ENCODE measurements at regions not wholly inside any gene's neighbourhood (a gene's known extent, or its start where the extent isn't known, plus 50 kb on each side); places are given as distances from the start of the nearest gene placed in this dataset.

DNA sequence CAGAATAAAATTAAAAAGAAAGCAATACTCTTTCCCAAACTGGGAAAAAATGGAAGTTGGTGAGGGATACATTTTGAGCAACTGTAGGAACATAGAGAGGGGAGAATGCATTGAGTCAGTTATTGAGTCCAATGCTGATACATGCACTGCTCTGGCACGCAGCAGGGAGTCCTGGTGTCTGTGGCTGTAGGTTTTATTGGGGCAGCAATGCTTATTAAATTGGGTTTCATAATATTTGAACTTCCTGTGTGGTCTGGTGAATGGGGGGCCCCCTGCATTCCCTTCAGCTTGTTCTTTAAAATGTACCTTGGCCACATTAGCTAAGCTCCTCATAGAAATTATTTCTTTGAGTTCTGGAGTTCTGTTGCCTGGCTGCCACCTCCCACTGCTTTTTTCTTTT is 125.2 kb upstream of the ELAC2 start:
- H3K4me3 ChIP-seq (ENCODE audit: low read length in 2 of 2): no peak overlapping the region
- no peak overlapping the region for H3K27ac ChIP-seq (ENCODE audit: low read depth in 2 of 2, low read length in 2 of 2)
- H3K4me1 ChIP-seq (ENCODE audit: control insufficient read depth in 2 of 2, insufficient read depth in 2 of 2, low read length in 2 of 2): no peaks in the 10 kb centered on the region
- H3K36me3 ChIP-seq (ENCODE audit: control insufficient read depth in 2 of 2, insufficient read depth in 2 of 2, low read length in 2 of 2): no peaks in the 10 kb centered on the region
- H3K9ac ChIP-seq (ENCODE audit: low read depth in 1 of 2, low read length in 2 of 2): no peak overlapping the region
- no peaks in the 10 kb centered on the region for H3K27me3 ChIP-seq (ENCODE audit: control insufficient read depth in 2 of 2, insufficient read depth in 2 of 2, low read length in 2 of 2)
- H3K9me3 ChIP-seq (ENCODE audit: control insufficient read depth in 2 of 2, low read length in 2 of 2): no peaks in the 10 kb centered on the region

DNA sequence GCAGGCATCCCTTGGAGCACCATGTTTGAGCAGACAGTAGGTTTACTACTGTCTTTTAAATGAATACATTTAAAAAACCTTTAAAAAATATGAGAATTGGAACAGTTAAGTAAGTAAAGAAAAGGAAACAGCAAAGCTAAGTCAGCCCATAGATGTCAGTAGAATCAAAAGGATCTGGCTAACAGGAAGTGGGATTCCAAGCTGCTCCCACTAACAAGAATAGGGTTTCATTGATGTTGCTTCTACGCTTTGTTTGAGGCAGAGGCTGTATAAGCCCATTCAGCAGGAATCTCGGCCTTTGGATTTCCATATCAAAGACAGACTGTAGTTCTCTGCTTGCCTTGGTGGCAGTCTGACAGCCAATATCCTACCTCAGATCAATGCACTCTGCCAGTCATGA is 122.9 kb upstream of the ELAC2 start:
- no peaks in the 10 kb centered on the region for H3K27me3 ChIP-seq (ENCODE audit: control insufficient read depth in 2 of 2, insufficient read depth in 2 of 2, low read length in 2 of 2)
- no peak overlapping the region for H3K9ac ChIP-seq (ENCODE audit: low read depth in 1 of 2, low read length in 2 of 2)
- no peaks in the 10 kb centered on the region for H3K36me3 ChIP-seq (ENCODE audit: control insufficient read depth in 2 of 2, insufficient read depth in 2 of 2, low read length in 2 of 2)
- H3K4me3 ChIP-seq (ENCODE audit: low read length in 2 of 2): no peak overlapping the region
- H3K27ac ChIP-seq (ENCODE audit: low read depth in 2 of 2, low read length in 2 of 2): no peak overlapping the region
- H3K9me3 ChIP-seq (ENCODE audit: control insufficient read depth in 2 of 2, low read length in 2 of 2): no peaks in the 10 kb centered on the region
- H3K4me1 ChIP-seq (ENCODE audit: control insufficient read depth in 2 of 2, insufficient read depth in 2 of 2, low read length in 2 of 2): no peaks in the 10 kb centered on the region

DNA sequence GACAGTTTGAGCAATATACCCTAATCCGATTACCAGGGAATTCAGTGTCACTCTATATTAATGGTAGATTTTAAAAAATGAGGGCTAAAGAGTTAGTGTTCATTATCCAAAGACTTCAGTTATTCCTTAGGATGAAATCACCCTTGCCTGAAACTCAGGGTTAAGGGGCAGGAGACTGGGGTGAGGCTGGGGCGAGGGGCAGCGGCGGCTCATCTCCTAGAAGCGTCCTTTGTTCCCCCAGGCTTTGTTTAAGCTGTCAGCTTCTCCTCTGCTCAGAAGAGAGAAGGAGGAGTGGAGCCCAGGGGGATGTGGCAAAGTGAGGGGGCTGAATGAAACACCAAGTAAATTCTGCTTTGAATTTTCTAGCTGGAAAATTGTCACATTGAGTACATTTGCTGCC is 117.7 kb upstream of the ELAC2 start:
- H3K27ac ChIP-seq (ENCODE audit: low read depth in 2 of 2, low read length in 2 of 2): no peak overlapping the region
- H3K4me3 ChIP-seq (ENCODE audit: low read length in 2 of 2): no peak overlapping the region

DNA sequence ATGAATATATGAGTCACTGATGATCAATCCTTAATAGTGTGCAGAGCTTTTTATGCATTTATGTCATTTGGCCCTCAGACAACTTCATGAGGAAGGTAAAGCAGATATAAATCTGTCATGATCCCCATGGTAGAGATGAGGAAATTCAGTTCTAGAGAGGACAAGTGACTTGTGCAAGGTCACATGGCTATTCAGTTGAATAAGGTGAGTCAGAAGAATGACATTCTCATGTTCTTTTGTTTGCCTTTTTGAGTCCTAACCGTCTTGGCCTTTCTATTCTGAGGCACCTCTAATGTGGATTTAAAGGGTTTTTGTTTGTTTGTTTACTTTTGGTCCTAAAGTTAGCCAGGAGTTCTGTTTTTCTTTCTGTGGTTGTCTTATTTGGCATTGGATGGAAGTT is 116.2 kb upstream of the ELAC2 start:
- Histone ChIP-seq H3K27me3 (ENCODE audit: control insufficient read depth in 2 of 2, insufficient read depth in 2 of 2, low read length in 2 of 2) (no peaks in the 10 kb centered on the region), H3K9ac (ENCODE audit: low read depth in 1 of 2, low read length in 2 of 2) (no peak overlapping the region), H3K4me3 (ENCODE audit: low read length in 2 of 2) (no peak overlapping the region), H3K9me3 (ENCODE audit: control insufficient read depth in 2 of 2, low read length in 2 of 2) (no peaks in the 10 kb centered on the region), H3K27ac (ENCODE audit: low read depth in 2 of 2, low read length in 2 of 2) (no peak overlapping the region), H3K36me3 (ENCODE audit: control insufficient read depth in 2 of 2, insufficient read depth in 2 of 2, low read length in 2 of 2) (no peaks in the 10 kb centered on the region), H3K4me1 (ENCODE audit: control insufficient read depth in 2 of 2, insufficient read depth in 2 of 2, low read length in 2 of 2) (no peaks in the 10 kb centered on the region)

More for the DNA sequence above, 117.7 kb upstream of the ELAC2 start:
- no peaks in the 10 kb centered on the region for H3K4me1 ChIP-seq (ENCODE audit: control insufficient read depth in 2 of 2, insufficient read depth in 2 of 2, low read length in 2 of 2)
- H3K9me3 ChIP-seq (ENCODE audit: control insufficient read depth in 2 of 2, low read length in 2 of 2): no peaks in the 10 kb centered on the region
- H3K36me3 ChIP-seq (ENCODE audit: control insufficient read depth in 2 of 2, insufficient read depth in 2 of 2, low read length in 2 of 2): no peaks in the 10 kb centered on the region
- no peak overlapping the region for H3K9ac ChIP-seq (ENCODE audit: low read depth in 1 of 2, low read length in 2 of 2)
- H3K27me3 ChIP-seq (ENCODE audit: control insufficient read depth in 2 of 2, insufficient read depth in 2 of 2, low read length in 2 of 2): no peaks in the 10 kb centered on the region

DNA sequence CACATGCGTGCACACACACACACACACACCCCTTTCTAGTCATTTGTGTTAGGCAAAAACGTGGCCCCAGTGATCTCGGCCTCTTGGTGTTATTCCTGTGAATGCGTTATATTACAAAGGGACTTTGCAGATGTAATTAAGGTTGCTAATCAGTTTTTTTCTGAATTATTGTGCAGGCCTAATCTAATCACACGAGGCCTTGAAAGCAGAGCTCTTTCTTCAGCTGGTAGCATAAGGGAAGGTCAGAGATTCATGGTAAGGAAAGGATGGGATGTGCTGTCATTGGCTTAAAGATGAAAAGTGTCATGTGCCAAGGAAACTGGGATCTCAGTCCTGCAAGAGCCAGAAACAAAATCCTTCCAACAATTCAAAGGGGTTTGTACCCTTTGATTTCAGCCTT is 113.4 kb upstream of the ELAC2 start:
- Histone ChIP-seq H3K4me3 (ENCODE audit: low read length in 2 of 2) (no peak overlapping the region), H3K27ac (ENCODE audit: low read depth in 2 of 2, low read length in 2 of 2) (no peak overlapping the region), H3K27me3 (ENCODE audit: control insufficient read depth in 2 of 2, insufficient read depth in 2 of 2, low read length in 2 of 2) (no peaks in the 10 kb centered on the region), H3K9ac (ENCODE audit: low read depth in 1 of 2, low read length in 2 of 2) (no peak overlapping the region), H3K4me1 (ENCODE audit: control insufficient read depth in 2 of 2, insufficient read depth in 2 of 2, low read length in 2 of 2) (no peaks in the 10 kb centered on the region), H3K36me3 (ENCODE audit: control insufficient read depth in 2 of 2, insufficient read depth in 2 of 2, low read length in 2 of 2) (no peaks in the 10 kb centered on the region), H3K9me3 (ENCODE audit: control insufficient read depth in 2 of 2, low read length in 2 of 2) (no peaks in the 10 kb centered on the region)

DNA sequence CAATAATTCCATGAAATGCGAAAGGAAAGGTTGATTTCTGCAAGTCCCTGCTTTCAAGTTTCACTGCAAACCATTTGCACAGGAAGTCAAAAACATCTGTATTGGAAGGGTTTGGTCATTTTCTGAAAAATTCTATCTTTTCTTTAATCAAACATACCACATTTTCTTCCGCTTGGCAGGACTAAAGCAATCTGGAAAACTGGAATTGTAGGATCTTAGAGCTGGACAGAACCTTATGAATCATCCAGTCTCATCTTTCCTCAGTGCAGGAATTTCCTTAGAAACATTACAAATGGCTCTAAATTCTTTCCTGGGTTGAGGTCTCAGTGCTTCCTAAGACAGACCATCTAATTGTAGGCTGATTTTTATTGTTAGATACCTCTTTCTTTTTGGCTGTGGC is 111.5 kb upstream of the ELAC2 start:
- H3K9ac ChIP-seq (ENCODE audit: low read depth in 1 of 2, low read length in 2 of 2): no peak overlapping the region
- no peak overlapping the region for H3K27ac ChIP-seq (ENCODE audit: low read depth in 2 of 2, low read length in 2 of 2)
- H3K27me3 ChIP-seq (ENCODE audit: control insufficient read depth in 2 of 2, insufficient read depth in 2 of 2, low read length in 2 of 2): no peaks in the 10 kb centered on the region

DNA sequence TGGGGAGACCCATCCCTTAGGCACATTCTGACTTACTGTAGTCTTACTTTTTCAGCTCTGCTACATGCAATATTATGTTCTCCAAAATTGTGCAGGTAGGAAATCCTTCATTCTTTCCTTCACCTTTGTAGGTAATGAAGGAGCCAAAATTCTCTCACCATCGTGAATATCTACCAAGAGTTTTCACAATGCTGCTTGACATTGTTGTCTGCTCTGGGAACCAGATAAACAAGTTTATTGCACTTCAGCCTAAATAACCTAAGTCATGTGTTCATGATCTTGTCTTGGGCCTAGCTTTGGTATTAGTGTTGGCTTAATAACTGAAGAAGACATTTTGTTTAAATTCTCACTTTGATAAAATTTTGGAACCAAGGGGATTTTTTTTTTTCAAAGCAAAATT is 110.8 kb upstream of the ELAC2 start:
- Histone ChIP-seq H3K4me3 (ENCODE audit: low read length in 2 of 2) (no peak overlapping the region), H3K27me3 (ENCODE audit: control insufficient read depth in 2 of 2, insufficient read depth in 2 of 2, low read length in 2 of 2) (no peaks in the 10 kb centered on the region), H3K9ac (ENCODE audit: low read depth in 1 of 2, low read length in 2 of 2) (no peak overlapping the region), H3K27ac (ENCODE audit: low read depth in 2 of 2, low read length in 2 of 2) (no peak overlapping the region), H3K36me3 (ENCODE audit: control insufficient read depth in 2 of 2, insufficient read depth in 2 of 2, low read length in 2 of 2) (no peaks in the 10 kb centered on the region), H3K4me1 (ENCODE audit: control insufficient read depth in 2 of 2, insufficient read depth in 2 of 2, low read length in 2 of 2) (no peaks in the 10 kb centered on the region), H3K9me3 (ENCODE audit: control insufficient read depth in 2 of 2, low read length in 2 of 2) (no peaks in the 10 kb centered on the region)

More for the DNA sequence above, 111.5 kb upstream of the ELAC2 start:
- Histone ChIP-seq H3K9me3 (ENCODE audit: control insufficient read depth in 2 of 2, low read length in 2 of 2) (no peaks in the 10 kb centered on the region), H3K4me1 (ENCODE audit: control insufficient read depth in 2 of 2, insufficient read depth in 2 of 2, low read length in 2 of 2) (no peaks in the 10 kb centered on the region), H3K4me3 (ENCODE audit: low read length in 2 of 2) (no peak overlapping the region), H3K36me3 (ENCODE audit: control insufficient read depth in 2 of 2, insufficient read depth in 2 of 2, low read length in 2 of 2) (no peaks in the 10 kb centered on the region)

DNA sequence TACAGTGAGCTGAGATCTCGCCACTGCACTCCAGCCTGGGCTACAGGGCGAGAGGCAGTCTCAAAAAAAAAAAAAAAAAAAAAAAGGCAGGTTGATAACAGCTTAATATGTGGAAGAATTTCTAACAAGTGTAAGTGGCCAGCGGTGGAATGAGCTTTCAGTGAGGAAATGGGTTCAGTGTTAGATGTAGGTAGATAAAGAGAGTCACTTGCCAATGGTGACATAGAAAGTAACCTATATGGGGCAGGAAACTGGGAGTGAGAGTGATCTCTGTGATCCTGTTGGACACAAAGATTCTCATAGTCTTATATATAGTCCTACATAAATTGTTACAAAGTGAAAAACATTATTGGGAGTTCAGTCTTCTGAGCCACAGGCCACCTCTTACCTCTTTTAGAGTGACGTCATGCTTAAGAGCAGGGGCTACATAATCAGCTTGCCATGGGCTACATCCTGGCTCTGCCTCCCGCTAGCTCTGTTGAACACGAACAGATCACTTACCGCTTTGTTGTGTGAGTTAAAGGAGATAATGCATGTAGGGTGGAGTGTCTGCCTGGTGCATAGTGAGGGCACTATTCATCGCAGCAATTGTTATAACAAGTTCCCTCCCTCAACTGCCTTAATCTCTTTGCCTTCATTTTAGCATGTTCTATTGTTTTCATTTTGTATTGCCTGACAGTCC is 110.2 kb upstream of the ELAC2 start:
- H3K9ac ChIP-seq (ENCODE audit: low read depth in 1 of 2, low read length in 2 of 2): no peak overlapping the region
- no peak overlapping the region for H3K4me3 ChIP-seq (ENCODE audit: low read length in 2 of 2)
- no peaks in the 10 kb centered on the region for H3K9me3 ChIP-seq (ENCODE audit: control insufficient read depth in 2 of 2, low read length in 2 of 2)
- H3K4me1 ChIP-seq (ENCODE audit: control insufficient read depth in 2 of 2, insufficient read depth in 2 of 2, low read length in 2 of 2): no peaks in the 10 kb centered on the region
- no peaks in the 10 kb centered on the region for H3K36me3 ChIP-seq (ENCODE audit: control insufficient read depth in 2 of 2, insufficient read depth in 2 of 2, low read length in 2 of 2)
- no peak overlapping the region for H3K27ac ChIP-seq (ENCODE audit: low read depth in 2 of 2, low read length in 2 of 2)
- H3K27me3 ChIP-seq (ENCODE audit: control insufficient read depth in 2 of 2, insufficient read depth in 2 of 2, low read length in 2 of 2): no peaks in the 10 kb centered on the region

DNA sequence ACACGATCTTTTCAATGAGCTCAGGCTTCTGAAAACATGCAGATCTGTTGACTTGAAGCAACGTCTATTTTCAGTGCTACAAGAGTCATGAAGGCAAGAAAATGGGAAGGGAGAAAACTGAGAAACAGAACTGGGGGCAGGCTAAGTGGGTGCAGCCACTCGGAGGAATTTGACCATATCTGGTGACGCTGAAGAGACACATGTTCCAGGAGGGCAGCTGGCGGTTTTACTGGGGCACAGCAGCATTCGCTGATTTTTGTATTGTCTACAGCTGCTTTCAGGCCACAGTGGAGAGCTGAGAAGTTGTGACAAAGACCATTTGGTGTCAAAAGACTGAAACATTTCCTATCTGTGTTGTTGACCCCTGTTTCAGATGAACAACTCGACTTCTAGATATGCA is 103.0 kb upstream of the ELAC2 start:
- Histone ChIP-seq H3K9ac (ENCODE audit: low read depth in 1 of 2, low read length in 2 of 2) (no peak overlapping the region), H3K4me1 (ENCODE audit: control insufficient read depth in 2 of 2, insufficient read depth in 2 of 2, low read length in 2 of 2) (no peaks in the 10 kb centered on the region), H3K27ac (ENCODE audit: low read depth in 2 of 2, low read length in 2 of 2) (no peak overlapping the region), H3K9me3 (ENCODE audit: control insufficient read depth in 2 of 2, low read length in 2 of 2) (no peaks in the 10 kb centered on the region), H3K27me3 (ENCODE audit: control insufficient read depth in 2 of 2, insufficient read depth in 2 of 2, low read length in 2 of 2) (no peaks in the 10 kb centered on the region), H3K36me3 (ENCODE audit: control insufficient read depth in 2 of 2, insufficient read depth in 2 of 2, low read length in 2 of 2) (no peaks in the 10 kb centered on the region), H3K4me3 (ENCODE audit: low read length in 2 of 2) (no peak overlapping the region)

DNA sequence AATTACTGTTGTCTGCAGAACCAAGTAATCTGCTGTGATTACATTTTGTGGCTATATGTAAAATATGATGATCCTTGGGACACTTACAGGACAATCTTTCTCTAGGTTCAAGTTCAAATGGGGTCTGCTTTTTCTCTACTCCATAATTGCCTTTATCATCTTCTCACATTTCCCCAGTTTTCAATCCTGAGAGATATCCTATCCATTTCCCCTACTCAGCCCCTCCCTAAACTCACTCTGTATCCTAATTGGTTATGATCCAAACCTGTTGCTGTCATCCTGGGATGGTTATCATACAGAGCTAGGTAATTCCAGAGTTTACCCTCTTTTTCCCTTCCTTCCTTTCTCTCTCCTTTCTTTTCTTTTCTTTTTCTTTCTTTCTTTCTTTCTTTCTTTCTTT is 100.5 kb upstream of the ELAC2 start:
- Histone ChIP-seq H3K27ac (ENCODE audit: low read depth in 2 of 2, low read length in 2 of 2) (no peak overlapping the region), H3K9me3 (ENCODE audit: control insufficient read depth in 2 of 2, low read length in 2 of 2) (no peaks in the 10 kb centered on the region), H3K36me3 (ENCODE audit: control insufficient read depth in 2 of 2, insufficient read depth in 2 of 2, low read length in 2 of 2) (no peaks in the 10 kb centered on the region), H3K9ac (ENCODE audit: low read depth in 1 of 2, low read length in 2 of 2) (no peak overlapping the region), H3K27me3 (ENCODE audit: control insufficient read depth in 2 of 2, insufficient read depth in 2 of 2, low read length in 2 of 2) (peaks cover 0 to 6% of the 10 kb centered on the region in 2 donors), H3K4me1 (ENCODE audit: control insufficient read depth in 2 of 2, insufficient read depth in 2 of 2, low read length in 2 of 2) (peaks cover 0 to 4% of the 10 kb centered on the region in 2 donors), H3K4me3 (ENCODE audit: low read length in 2 of 2) (no peak overlapping the region)

DNA sequence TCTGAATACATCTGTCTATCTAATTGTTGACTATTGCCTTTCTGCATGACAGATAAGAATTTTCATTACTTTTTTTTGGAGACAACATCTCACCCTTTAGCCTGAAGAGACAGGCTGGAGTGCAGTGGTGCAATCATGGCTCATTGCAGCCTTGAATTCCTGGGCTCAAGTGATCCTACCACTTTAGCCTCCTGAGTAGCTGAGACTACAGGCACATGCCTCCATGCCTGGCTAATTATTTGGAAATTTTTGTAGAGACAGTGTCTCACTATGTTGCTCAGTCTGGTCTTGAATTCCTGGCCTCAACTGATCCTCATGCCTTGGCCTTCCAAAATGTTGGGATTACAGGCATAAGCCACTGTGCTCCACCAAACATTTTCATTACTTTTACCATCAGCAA is 99.8 kb upstream of the ELAC2 start:
- Histone ChIP-seq H3K27ac (ENCODE audit: low read depth in 2 of 2, low read length in 2 of 2) (no peak overlapping the region), H3K4me1 (ENCODE audit: control insufficient read depth in 2 of 2, insufficient read depth in 2 of 2, low read length in 2 of 2) (peaks cover 0 to 4% of the 10 kb centered on the region in 2 donors), H3K4me3 (ENCODE audit: low read length in 2 of 2) (no peak overlapping the region), H3K9ac (ENCODE audit: low read depth in 1 of 2, low read length in 2 of 2) (no peak overlapping the region), H3K27me3 (ENCODE audit: control insufficient read depth in 2 of 2, insufficient read depth in 2 of 2, low read length in 2 of 2) (peaks cover 0 to 6% of the 10 kb centered on the region in 2 donors), H3K9me3 (ENCODE audit: control insufficient read depth in 2 of 2, low read length in 2 of 2) (no peaks in the 10 kb centered on the region), H3K36me3 (ENCODE audit: control insufficient read depth in 2 of 2, insufficient read depth in 2 of 2, low read length in 2 of 2) (no peaks in the 10 kb centered on the region)
